ENCODE measurements at regions not wholly inside any gene's neighbourhood (a gene's known extent, or its start where the extent isn't known, plus 50 kb on each side); places are given as distances from the start of the nearest gene placed in this dataset.
"Not testable (repeated sequence)": the region's sequence is repeated elsewhere in the genome, so short reads cannot be mapped to it uniquely, and the experiment has no call there.

DNA sequence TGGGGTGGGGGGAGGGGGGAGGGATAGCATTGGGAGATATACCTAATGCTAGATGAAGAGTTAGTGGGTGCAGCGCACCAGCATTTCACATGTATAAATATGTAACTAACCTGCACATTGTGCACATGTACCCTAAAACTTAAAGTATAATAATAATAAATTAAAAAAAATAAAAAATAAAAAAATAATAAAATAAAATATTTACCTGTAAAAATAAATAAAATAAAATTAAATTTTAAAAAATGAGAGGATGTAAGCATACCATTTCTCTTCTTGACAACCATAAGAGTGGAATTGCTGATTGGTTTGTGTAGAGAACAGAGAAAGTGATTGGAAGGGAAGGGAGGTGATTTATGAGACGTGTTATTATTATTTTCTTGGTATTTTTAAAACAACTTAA, 609.5 kb upstream of the CYLC2 start:
- TF ChIP-seq, protein P1, sequence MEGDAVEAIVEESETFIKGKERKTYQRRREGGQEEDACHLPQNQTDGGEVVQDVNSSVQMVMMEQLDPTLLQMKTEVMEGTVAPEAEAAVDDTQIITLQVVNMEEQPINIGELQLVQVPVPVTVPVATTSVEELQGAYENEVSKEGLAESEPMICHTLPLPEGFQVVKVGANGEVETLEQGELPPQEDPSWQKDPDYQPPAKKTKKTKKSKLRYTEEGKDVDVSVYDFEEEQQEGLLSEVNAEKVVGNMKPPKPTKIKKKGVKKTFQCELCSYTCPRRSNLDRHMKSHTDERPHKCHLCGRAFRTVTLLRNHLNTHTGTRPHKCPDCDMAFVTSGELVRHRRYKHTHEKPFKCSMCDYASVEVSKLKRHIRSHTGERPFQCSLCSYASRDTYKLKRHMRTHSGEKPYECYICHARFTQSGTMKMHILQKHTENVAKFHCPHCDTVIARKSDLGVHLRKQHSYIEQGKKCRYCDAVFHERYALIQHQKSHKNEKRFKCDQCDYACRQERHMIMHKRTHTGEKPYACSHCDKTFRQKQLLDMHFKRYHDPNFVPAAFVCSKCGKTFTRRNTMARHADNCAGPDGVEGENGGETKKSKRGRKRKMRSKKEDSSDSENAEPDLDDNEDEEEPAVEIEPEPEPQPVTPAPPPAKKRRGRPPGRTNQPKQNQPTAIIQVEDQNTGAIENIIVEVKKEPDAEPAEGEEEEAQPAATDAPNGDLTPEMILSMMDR (IDR thresholded peaks at IDR 0.05): not testable (repeated sequence)
- TF ChIP-seq POLR2A, POLR2AphosphoS5, EP300 (IDR thresholded peaks at IDR 0.05): not testable (repeated sequence)

Data from upper lobe of left lung (tissue), 4 donors.